Neural progenitor cell (in vitro differentiated cells): ENCODE measurements at regions not wholly inside any gene's neighbourhood (a gene's known extent, or its start where the extent isn't known, plus 50 kb on each side); places are given as distances from the start of the nearest gene placed in this dataset.

ENCODE experiments used
- DNase-seq: peaks from one replicate; pipeline ENCODE4 v3.0.0-alpha.2; 2016; ENCODE audit warnings: low spot score
- H2AFZ ChIP-seq: fragments of 200-600 bp; sonication (generic); replicated peaks from 2 replicates; pipeline ENCODE4 v1.6.1; 2016; ENCODE audit warnings: antibody characterized with exemption
- H3F3A ChIP-seq: fragments of 200-600 bp; sonication (generic); 2 replicates; pipeline ENCODE4 v1.6.1; 2016; ENCODE audit warnings: antibody characterized with exemption, low read depth
- H3K27ac ChIP-seq: fragments of 200-600 bp; sonication (generic); 2 replicates; pipeline ENCODE4 v1.5.1; 2016; ENCODE audit warnings: mild to moderate bottlenecking
- H3K27me3 ChIP-seq: fragments of 200-600 bp; sonication (generic); 2 replicates; pipeline ENCODE4 v1.6.1; 2016; ENCODE audit warnings: mild to moderate bottlenecking, moderate library complexity
- H3K36me3 ChIP-seq: fragments of 200-600 bp; sonication (generic); 2 replicates; pipeline ENCODE4 v1.5.1; 2016
- H3K4me1 ChIP-seq: fragments of 200-600 bp; sonication (generic); 2 replicates; pipeline ENCODE4 v1.6.1; 2016; ENCODE audit warnings: mixed run types
- H3K4me2 ChIP-seq: fragments of 200-600 bp; sonication (generic); 2 replicates; pipeline ENCODE4 v1.6.1; 2016
- H3K4me3 ChIP-seq: fragments of 200-600 bp; sonication (generic); 2 replicates; pipeline ENCODE4 v1.5.1; 2016
- H3K79me2 ChIP-seq: fragments of 200-600 bp; sonication (generic); 2 replicates; pipeline ENCODE4 v1.6.1; 2016; ENCODE audit warnings: low read depth
- H3K9ac ChIP-seq: fragments of 200-600 bp; sonication (generic); 2 replicates; pipeline ENCODE4 v1.6.1; 2016
- H3K9me3 ChIP-seq: fragments of 200-600 bp; sonication (generic); 2 replicates; pipeline ENCODE4 v1.5.1; 2016; ENCODE audit warnings: low read depth
- H4K20me1 ChIP-seq: fragments of 200-600 bp; sonication (generic); 2 replicates; pipeline ENCODE4 v1.6.1; 2016; ENCODE audit warnings: low read depth
- H3K27ac Mint-ChIP-seq: 3 replicates; pipeline ENCODE4 v1.8.0; 2021; ENCODE audit warnings: mixed read lengths
- H3K27me3 Mint-ChIP-seq: 2 replicates; pipeline ENCODE4 v1.8.0; 2022; ENCODE audit warnings: low read depth, mild to moderate bottlenecking, inconsistent platforms, moderate library complexity, mixed read lengths; ENCODE audit not compliant: insufficient read depth
- H3K36me3 Mint-ChIP-seq: 3 replicates; pipeline ENCODE4 v1.8.0; 2021; ENCODE audit warnings: mixed read lengths
- H3K4me1 Mint-ChIP-seq: 3 replicates; pipeline ENCODE4 v1.8.0; 2021; ENCODE audit warnings: mixed read lengths
- H3K4me3 Mint-ChIP-seq: 3 replicates; pipeline ENCODE4 v1.8.0; 2021; ENCODE audit warnings: mild to moderate bottlenecking, moderate library complexity, mixed read lengths
- H3K9me3 Mint-ChIP-seq: 3 replicates; pipeline ENCODE4 v1.8.0; 2020; ENCODE audit warnings: mixed read lengths
- EZH2 ChIP-seq: fragments of 200-600 bp; sonication (generic); IDR thresholded peaks from 2 replicates; pipeline ENCODE4 v1.6.1; 2017; ENCODE audit warnings: antibody characterized with exemption, mild to moderate bottlenecking, moderate library complexity
- EZH2phosphoT487 ChIP-seq: fragments of 200-600 bp; sonication (generic); IDR thresholded peaks from 2 replicates; pipeline ENCODE4 v1.6.1; 2017; ENCODE audit warnings: antibody characterized with exemption
- TF ChIP-seq, protein P1 (sequence below): fragments of 200-600 bp; sonication (generic); IDR thresholded peaks from 2 replicates; pipeline ENCODE4 v1.5.1; 2017; ENCODE audit warnings: antibody characterized with exemption, mild to moderate bottlenecking

- H3K4me3 ChIP-seq: no peak overlapping the region
- no peak overlapping the region for H3K4me2 ChIP-seq
- H3K27me3 ChIP-seq: no peaks in the 10 kb centered on the region
- Mint-ChIP-seq H3K4me1 (peaks cover 20% of the 10 kb centered on the region), H3K27me3 (no peaks in the 10 kb centered on the region), H3K36me3 (no peaks in the 10 kb centered on the region), H3K27ac (no peak overlapping the region), H3K4me3 (no peak overlapping the region), H3K9me3 (no peaks in the 10 kb centered on the region)
- no peak overlapping the region for H3K27ac ChIP-seq
- no peaks in the 10 kb centered on the region for H4K20me1 ChIP-seq
- H3K36me3 ChIP-seq: no peaks in the 10 kb centered on the region
- H3K79me2 ChIP-seq: no peaks in the 10 kb centered on the region
- TF ChIP-seq EZH2 (no peak), EZH2phosphoT487 (no peak)
- TF ChIP-seq, protein P1, sequence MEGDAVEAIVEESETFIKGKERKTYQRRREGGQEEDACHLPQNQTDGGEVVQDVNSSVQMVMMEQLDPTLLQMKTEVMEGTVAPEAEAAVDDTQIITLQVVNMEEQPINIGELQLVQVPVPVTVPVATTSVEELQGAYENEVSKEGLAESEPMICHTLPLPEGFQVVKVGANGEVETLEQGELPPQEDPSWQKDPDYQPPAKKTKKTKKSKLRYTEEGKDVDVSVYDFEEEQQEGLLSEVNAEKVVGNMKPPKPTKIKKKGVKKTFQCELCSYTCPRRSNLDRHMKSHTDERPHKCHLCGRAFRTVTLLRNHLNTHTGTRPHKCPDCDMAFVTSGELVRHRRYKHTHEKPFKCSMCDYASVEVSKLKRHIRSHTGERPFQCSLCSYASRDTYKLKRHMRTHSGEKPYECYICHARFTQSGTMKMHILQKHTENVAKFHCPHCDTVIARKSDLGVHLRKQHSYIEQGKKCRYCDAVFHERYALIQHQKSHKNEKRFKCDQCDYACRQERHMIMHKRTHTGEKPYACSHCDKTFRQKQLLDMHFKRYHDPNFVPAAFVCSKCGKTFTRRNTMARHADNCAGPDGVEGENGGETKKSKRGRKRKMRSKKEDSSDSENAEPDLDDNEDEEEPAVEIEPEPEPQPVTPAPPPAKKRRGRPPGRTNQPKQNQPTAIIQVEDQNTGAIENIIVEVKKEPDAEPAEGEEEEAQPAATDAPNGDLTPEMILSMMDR: no peak
- H2AFZ ChIP-seq: no peak overlapping the region
- H3K9me3 ChIP-seq: no peaks in the 10 kb centered on the region
- no peak for DNase-seq
- H3K9ac ChIP-seq: no peak overlapping the region
- no peaks in the 10 kb centered on the region for H3F3A ChIP-seq
- peaks cover 12% of the 10 kb centered on the region for H3K4me1 ChIP-seq
These were observed 901.0 kb upstream of the MAP3K7 start for GRCh38 chr6:91487696-91488392.

GRCh38 chr6:91486200-91486599, 899.3 kb upstream of the MAP3K7 start:
- H3K4me3 ChIP-seq: no peak overlapping the region
- H3K9me3 ChIP-seq: no peaks in the 10 kb centered on the region
- no peak for DNase-seq
- H3K4me2 ChIP-seq: no peak overlapping the region
- no peak overlapping the region for H3K27ac ChIP-seq
- no peaks in the 10 kb centered on the region for H3K36me3 ChIP-seq
- no peaks in the 10 kb centered on the region for H3K79me2 ChIP-seq
- TF ChIP-seq, protein P1: no peak
- no peak for TF ChIP-seq EZH2
- TF ChIP-seq EZH2phosphoT487: no peak
- no peaks in the 10 kb centered on the region for H3F3A ChIP-seq
- H4K20me1 ChIP-seq: no peaks in the 10 kb centered on the region
- no peaks in the 10 kb centered on the region for H3K9me3 Mint-ChIP-seq
- H2AFZ ChIP-seq: no peak overlapping the region
- H3K27me3 Mint-ChIP-seq: no peaks in the 10 kb centered on the region
- no peak overlapping the region for H3K27ac Mint-ChIP-seq
- H3K4me3 Mint-ChIP-seq: no peak overlapping the region
- H3K4me1 ChIP-seq: peaks cover 8% of the 10 kb centered on the region
- no peaks in the 10 kb centered on the region for H3K36me3 Mint-ChIP-seq
- no peaks in the 10 kb centered on the region for H3K27me3 ChIP-seq
- H3K4me1 Mint-ChIP-seq: peaks cover 22% of the 10 kb centered on the region
- no peak overlapping the region for H3K9ac ChIP-seq

- H3F3A ChIP-seq: no peaks in the 10 kb centered on the region
- no peak overlapping the region for H3K4me2 ChIP-seq
- H2AFZ ChIP-seq: no peak overlapping the region
- H3K27me3 ChIP-seq: no peaks in the 10 kb centered on the region
- DNase-seq: no peak
- H3K4me1 ChIP-seq: no peaks in the 10 kb centered on the region
- Mint-ChIP-seq H3K4me3 (no peak overlapping the region), H3K27ac (no peak overlapping the region), H3K4me1 (peaks cover 16% of the 10 kb centered on the region), H3K9me3 (no peaks in the 10 kb centered on the region), H3K27me3 (no peaks in the 10 kb centered on the region), H3K36me3 (no peaks in the 10 kb centered on the region)
- H3K4me3 ChIP-seq: no peak overlapping the region
- TF ChIP-seq EZH2 (no peak), EZH2phosphoT487 (no peak)
- TF ChIP-seq, protein P1: no peak
- no peaks in the 10 kb centered on the region for H3K79me2 ChIP-seq
- H3K9ac ChIP-seq: no peak overlapping the region
- no peak overlapping the region for H3K27ac ChIP-seq
- H4K20me1 ChIP-seq: no peaks in the 10 kb centered on the region
- H3K36me3 ChIP-seq: no peaks in the 10 kb centered on the region
- H3K9me3 ChIP-seq: no peaks in the 10 kb centered on the region
These were observed 898.2 kb upstream of the MAP3K7 start for GRCh38 chr6:91485047-91485446.
